ENCODE measurements at regions not wholly inside any gene's neighbourhood (a gene's known extent, or its start where the extent isn't known, plus 50 kb on each side); places are given as distances from the start of the nearest gene placed in this dataset.

DNA sequence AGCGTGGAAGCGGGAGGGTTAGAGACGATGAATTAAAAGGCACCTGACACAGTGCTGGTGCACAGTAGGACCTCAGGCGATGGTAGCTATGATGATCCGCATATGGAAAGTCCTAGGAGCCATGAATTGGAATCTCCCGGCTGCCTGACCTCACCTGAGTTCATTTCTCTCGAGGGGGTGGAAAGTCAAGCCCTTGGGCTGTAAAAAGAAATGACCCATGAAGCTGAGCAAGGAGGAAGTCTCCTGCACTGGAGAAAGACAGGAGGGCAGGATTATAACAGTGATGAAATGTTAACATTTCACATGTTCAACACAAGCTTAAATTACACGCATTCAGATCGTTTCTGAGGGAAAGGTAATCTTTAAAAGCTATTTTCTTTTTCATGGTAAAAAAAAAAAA lies 481.2 kb downstream of the MATN1 start:
- TF ChIP-seq, protein P1, sequence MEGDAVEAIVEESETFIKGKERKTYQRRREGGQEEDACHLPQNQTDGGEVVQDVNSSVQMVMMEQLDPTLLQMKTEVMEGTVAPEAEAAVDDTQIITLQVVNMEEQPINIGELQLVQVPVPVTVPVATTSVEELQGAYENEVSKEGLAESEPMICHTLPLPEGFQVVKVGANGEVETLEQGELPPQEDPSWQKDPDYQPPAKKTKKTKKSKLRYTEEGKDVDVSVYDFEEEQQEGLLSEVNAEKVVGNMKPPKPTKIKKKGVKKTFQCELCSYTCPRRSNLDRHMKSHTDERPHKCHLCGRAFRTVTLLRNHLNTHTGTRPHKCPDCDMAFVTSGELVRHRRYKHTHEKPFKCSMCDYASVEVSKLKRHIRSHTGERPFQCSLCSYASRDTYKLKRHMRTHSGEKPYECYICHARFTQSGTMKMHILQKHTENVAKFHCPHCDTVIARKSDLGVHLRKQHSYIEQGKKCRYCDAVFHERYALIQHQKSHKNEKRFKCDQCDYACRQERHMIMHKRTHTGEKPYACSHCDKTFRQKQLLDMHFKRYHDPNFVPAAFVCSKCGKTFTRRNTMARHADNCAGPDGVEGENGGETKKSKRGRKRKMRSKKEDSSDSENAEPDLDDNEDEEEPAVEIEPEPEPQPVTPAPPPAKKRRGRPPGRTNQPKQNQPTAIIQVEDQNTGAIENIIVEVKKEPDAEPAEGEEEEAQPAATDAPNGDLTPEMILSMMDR (IDR thresholded peaks at IDR 0.05 in 8 of 11, conservative IDR thresholded peaks at IDR 0.05 in 3 of 11) = no peak
- TF ChIP-seq POLR2A (IDR thresholded peaks at IDR 0.05) = no peak

Data from spleen (tissue), 7 donors.